Thyroid gland (tissue), 4 donors: ENCODE measurements at regions not wholly inside any gene's neighbourhood (a gene's known extent, or its start where the extent isn't known, plus 50 kb on each side); places are given as distances from the start of the nearest gene placed in this dataset.

Source experiments
- CTCF ChIP-seq, 6 experiments: fragments of 200-600 bp in 3 of 6; fragments of 450-650 bp in 3 of 6; sonication (generic) in 3 of 6; IDR thresholded peaks; one replicate each; pipeline ENCODE4 v1.5.1; 2016 to 2019; ENCODE audit warnings: antibody characterized with exemption in 6 of 6, mild to moderate bottlenecking in 2 of 6, inconsistent platforms in 1 of 6, moderate library complexity in 1 of 6
- POLR2A ChIP-seq, 2 donors: fragments of 450-650 bp; IDR thresholded peaks; one replicate each; pipeline ENCODE4 v1.6.1; 2017; ENCODE audit warnings: antibody characterized with exemption in 2 of 2, mild to moderate bottlenecking in 2 of 2, moderate library complexity in 1 of 2

- no peak for TF ChIP-seq CTCF (IDR thresholded peaks at IDR 0.05)
- TF ChIP-seq POLR2A (IDR thresholded peaks at IDR 0.05), result no peak
Observed at GRCh38 chr17:73900516-73900915, 256.3 kb upstream of the SDK2 start.
